Sigmoid colon (tissue), 4 donors: ENCODE measurements at regions not wholly inside any gene's neighbourhood (a gene's known extent, or its start where the extent isn't known, plus 50 kb on each side); places are given as distances from the start of the nearest gene placed in this dataset.
"Not testable (repeated sequence)": the region's sequence is repeated elsewhere in the genome, so short reads cannot be mapped to it uniquely, and the experiment has no call there.

Source experiments
- EP300 ChIP-seq, 4 donors: sonication (generic); formaldehyde crosslinking; IDR thresholded peaks; one replicate each; pipeline ENCODE4 v1.6.1; 2017; ENCODE audit warnings: antibody characterized with exemption in 4 of 4
- POLR2A ChIP-seq, 2 donors: fragments of 450-650 bp; IDR thresholded peaks; one replicate each; pipeline ENCODE4 v1.6.1; 2016; ENCODE audit warnings: antibody characterized with exemption in 2 of 2, mild to moderate bottlenecking in 2 of 2, moderate library complexity in 2 of 2
- POLR2AphosphoS5 ChIP-seq, 4 donors: sonication (generic); formaldehyde crosslinking; IDR thresholded peaks; one replicate each; pipeline ENCODE4 v1.6.1; 2017; ENCODE audit warnings: antibody characterized with exemption in 4 of 4
- TF ChIP-seq, protein P1 (sequence below), 4 experiments: fragments of 450-650 bp in 3 of 4; fragments of 200-600 bp in 1 of 4; IDR thresholded peaks; one replicate each; pipeline ENCODE4 v1.5.1; 2016 to 2019; ENCODE audit warnings: antibody characterized with exemption in 4 of 4, mild to moderate bottlenecking in 3 of 4, moderate library complexity in 2 of 4

DNA sequence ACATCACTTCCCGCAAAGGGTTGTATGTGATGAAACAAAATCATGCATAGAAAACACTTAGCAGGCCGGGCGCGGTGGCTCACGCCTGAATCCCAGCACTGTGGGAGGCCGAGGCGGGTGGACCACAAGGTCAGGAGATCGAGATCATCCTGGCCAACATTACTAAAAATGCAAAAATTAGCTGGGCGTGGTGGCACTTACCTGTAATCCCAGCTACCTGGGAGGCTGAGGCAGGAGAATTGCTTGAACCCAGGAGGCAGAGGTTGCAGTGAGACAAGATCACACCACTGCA is 265.9 kb downstream of the FAM43A start:
- TF ChIP-seq, protein P1, sequence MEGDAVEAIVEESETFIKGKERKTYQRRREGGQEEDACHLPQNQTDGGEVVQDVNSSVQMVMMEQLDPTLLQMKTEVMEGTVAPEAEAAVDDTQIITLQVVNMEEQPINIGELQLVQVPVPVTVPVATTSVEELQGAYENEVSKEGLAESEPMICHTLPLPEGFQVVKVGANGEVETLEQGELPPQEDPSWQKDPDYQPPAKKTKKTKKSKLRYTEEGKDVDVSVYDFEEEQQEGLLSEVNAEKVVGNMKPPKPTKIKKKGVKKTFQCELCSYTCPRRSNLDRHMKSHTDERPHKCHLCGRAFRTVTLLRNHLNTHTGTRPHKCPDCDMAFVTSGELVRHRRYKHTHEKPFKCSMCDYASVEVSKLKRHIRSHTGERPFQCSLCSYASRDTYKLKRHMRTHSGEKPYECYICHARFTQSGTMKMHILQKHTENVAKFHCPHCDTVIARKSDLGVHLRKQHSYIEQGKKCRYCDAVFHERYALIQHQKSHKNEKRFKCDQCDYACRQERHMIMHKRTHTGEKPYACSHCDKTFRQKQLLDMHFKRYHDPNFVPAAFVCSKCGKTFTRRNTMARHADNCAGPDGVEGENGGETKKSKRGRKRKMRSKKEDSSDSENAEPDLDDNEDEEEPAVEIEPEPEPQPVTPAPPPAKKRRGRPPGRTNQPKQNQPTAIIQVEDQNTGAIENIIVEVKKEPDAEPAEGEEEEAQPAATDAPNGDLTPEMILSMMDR (IDR thresholded peaks at IDR 0.05), result not testable (repeated sequence)
- TF ChIP-seq POLR2A, EP300, POLR2AphosphoS5 (IDR thresholded peaks at IDR 0.05): not testable (repeated sequence)
